Lower leg skin (tissue), 4 donors: ENCODE measurements at regions not wholly inside any gene's neighbourhood (a gene's known extent, or its start where the extent isn't known, plus 50 kb on each side); places are given as distances from the start of the nearest gene placed in this dataset.

Experiments
- DNase-seq, 2 donors: peaks; one replicate each; pipeline ENCODE4 v3.0.0-alpha.2; 2019; ENCODE audit warnings: low spot score in 2 of 2
- H3K4me3 ChIP-seq: fragments of 200-600 bp; sonication (generic); 2 replicates; pipeline ENCODE4 v1.5.1; 2017; ENCODE audit warnings: mild to moderate bottlenecking, low read depth; ENCODE audit not compliant: poor library complexity, severe bottlenecking
- POLR2A ChIP-seq, 2 donors: fragments of 450-650 bp; IDR thresholded peaks; one replicate each; pipeline ENCODE4 v1.6.1; 2016 to 2017; ENCODE audit warnings: antibody characterized with exemption in 2 of 2, mild to moderate bottlenecking in 1 of 2, moderate library complexity in 1 of 2
- WGBS, 2 donors: methylation state at CpG; one replicate each; pipeline ENCODE4 v1.1.5; 2018; 5-methylcytosine and 5-hydroxymethylcytosine counted together
- intact Hi-C: fragments of 100-400 bp; cut with DNase I; formaldehyde crosslinking; loops from one replicate; pipeline ENCODE4 v1.15.0; 2023; ENCODE audit warnings: low total_unique reads
- TF ChIP-seq, protein P1 (sequence below), 3 donors: fragments of 450-650 bp; IDR thresholded peaks; one replicate each; pipeline ENCODE4 v1.5.1; 2016; ENCODE audit warnings: antibody characterized with exemption in 3 of 3, mild to moderate bottlenecking in 3 of 3, moderate library complexity in 2 of 3

DNA sequence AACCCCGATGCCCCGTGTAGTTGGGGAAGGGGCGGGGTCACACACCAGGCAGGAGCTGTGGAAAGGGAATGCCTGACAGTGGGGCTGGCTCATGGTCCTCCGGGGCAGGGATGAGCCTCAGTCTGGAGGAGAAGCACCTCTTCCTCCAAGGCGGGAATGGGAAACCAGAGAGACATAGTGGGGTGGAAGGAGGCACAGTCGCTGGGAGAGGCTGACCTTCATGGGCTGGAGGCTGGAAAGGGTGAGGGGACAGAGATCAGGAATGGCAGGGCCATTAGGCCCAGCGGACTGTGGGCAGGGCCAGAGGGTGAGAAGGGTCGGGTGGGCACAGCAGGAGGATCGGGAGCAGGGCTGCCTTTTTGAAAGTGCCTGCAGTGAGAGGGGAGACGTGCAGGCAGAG lies 65.8 kb upstream of the LINGO1 start:
- no peak for DNase-seq
- 65 to 67% methylated on average over 10 of the region's 10 CpGs for WGBS, 2 donors
- intact Hi-C loops, result no loop called here
- no peak overlapping the region for H3K4me3 ChIP-seq
- no peak for TF ChIP-seq POLR2A (IDR thresholded peaks at IDR 0.05)
- TF ChIP-seq, protein P1, sequence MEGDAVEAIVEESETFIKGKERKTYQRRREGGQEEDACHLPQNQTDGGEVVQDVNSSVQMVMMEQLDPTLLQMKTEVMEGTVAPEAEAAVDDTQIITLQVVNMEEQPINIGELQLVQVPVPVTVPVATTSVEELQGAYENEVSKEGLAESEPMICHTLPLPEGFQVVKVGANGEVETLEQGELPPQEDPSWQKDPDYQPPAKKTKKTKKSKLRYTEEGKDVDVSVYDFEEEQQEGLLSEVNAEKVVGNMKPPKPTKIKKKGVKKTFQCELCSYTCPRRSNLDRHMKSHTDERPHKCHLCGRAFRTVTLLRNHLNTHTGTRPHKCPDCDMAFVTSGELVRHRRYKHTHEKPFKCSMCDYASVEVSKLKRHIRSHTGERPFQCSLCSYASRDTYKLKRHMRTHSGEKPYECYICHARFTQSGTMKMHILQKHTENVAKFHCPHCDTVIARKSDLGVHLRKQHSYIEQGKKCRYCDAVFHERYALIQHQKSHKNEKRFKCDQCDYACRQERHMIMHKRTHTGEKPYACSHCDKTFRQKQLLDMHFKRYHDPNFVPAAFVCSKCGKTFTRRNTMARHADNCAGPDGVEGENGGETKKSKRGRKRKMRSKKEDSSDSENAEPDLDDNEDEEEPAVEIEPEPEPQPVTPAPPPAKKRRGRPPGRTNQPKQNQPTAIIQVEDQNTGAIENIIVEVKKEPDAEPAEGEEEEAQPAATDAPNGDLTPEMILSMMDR (IDR thresholded peaks at IDR 0.05), result no peak

GRCh38 chr15:77697893-77698292 lies 65.2 kb upstream of the LINGO1 start:
- TF ChIP-seq, protein P1 (IDR thresholded peaks at IDR 0.05), result no peak
- no peak for TF ChIP-seq POLR2A (IDR thresholded peaks at IDR 0.05)
- intact Hi-C loops, result no loop called here
- 61 to 70% methylated on average over 7 of the region's 7 CpGs for WGBS, 2 donors
- DNase-seq, result no peak
- H3K4me3 ChIP-seq, result no peak overlapping the region

DNA sequence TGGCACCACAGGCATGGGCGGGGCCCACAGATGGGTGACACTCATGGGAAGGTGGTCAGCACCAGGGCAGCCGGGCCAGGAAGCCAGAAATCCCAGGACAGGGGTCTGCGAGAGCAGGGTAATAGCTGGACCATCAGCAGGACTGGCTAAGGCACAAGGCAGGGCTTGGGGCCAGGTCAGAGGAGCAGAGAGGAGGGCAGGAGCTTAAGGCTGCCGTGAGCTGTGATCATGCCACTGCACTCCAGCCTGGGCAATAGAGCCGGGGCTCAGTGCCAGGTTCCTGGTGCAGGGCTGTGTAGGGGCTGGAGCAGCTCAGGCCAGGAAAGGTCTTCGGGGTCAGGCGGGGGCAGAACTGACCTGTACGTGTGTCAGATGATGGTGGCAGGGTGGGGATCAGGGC lies 64.2 kb upstream of the LINGO1 start:
- TF ChIP-seq, protein P1 (IDR thresholded peaks at IDR 0.05), result no peak
- no peak for TF ChIP-seq POLR2A (IDR thresholded peaks at IDR 0.05)
- intact Hi-C loops, result no loop called here
- 75 to 85% methylated on average over 8 of the region's 8 CpGs for WGBS, 2 donors
- H3K4me3 ChIP-seq, result no peak overlapping the region
- no peak for DNase-seq

GRCh38 chr15:77695961-77696582 lies 63.4 kb upstream of the LINGO1 start:
- DNase-seq, result no peak
- H3K4me3 ChIP-seq, result no peak overlapping the region
- TF ChIP-seq, protein P1 (IDR thresholded peaks at IDR 0.05), result no peak
- no peak for TF ChIP-seq POLR2A (IDR thresholded peaks at IDR 0.05)
- 47 to 48% methylated on average over 23 of the region's 23 CpGs for WGBS, 2 donors
- intact Hi-C loops, result no loop called here

- no peak for DNase-seq
- WGBS, 2 donors, result 65 to 70% methylated on average over 6 of the region's 6 CpGs
- H3K4me3 ChIP-seq, result no peak overlapping the region
- TF ChIP-seq, protein P1 (IDR thresholded peaks at IDR 0.05), result no peak
- no peak for TF ChIP-seq POLR2A (IDR thresholded peaks at IDR 0.05)
- intact Hi-C loops, result no loop called here
Observed at GRCh38 chr15:77695548-77695947, 62.8 kb upstream of the LINGO1 start.

- no peak overlapping the region for H3K4me3 ChIP-seq
- no peak for DNase-seq
- TF ChIP-seq, protein P1 (IDR thresholded peaks at IDR 0.05), result no peak
- TF ChIP-seq POLR2A (IDR thresholded peaks at IDR 0.05), result no peak
- 49 to 54% methylated on average over 5 of the region's 5 CpGs for WGBS, 2 donors
- intact Hi-C loops, result no loop called here
Observed at GRCh38 chr15:77693576-77693975, 60.9 kb upstream of the LINGO1 start.
